ENCODE measurements at regions not wholly inside any gene's neighbourhood (a gene's known extent, or its start where the extent isn't known, plus 50 kb on each side); places are given as distances from the start of the nearest gene placed in this dataset.

DNA sequence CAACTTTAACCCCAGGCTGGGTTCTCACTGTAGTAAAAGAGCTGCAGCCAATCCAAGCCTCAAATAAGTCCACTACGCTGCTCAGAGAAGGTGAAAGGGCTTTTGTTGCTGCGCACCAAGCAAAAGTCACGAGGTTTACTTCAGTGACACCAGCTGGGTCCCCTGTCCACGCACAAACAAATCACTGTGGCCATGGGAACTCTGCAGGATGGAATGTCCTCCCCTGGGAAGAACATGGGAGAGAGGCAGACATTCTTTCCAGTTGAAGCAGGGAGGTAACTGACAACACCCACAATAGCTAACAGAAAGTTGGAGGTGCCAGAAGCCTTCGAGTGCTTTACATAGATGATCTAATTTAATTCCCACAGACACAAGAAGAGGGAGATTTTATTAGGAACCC, 181.9 kb downstream of the PMP22 start:
- TF ChIP-seq CTCF (IDR thresholded peaks at IDR 0.05; ENCODE audit: low read depth, low read length) (no peak), POLR2A (IDR thresholded peaks at IDR 0.05; ENCODE audit: extremely low read depth, insufficient read length) (no peak)

Data from NB4 (cell line).